Breast epithelium (tissue), 3 donors: ENCODE measurements at regions not wholly inside any gene's neighbourhood (a gene's known extent, or its start where the extent isn't known, plus 50 kb on each side); places are given as distances from the start of the nearest gene placed in this dataset.

Source experiments
- CTCF ChIP-seq, 3 donors: fragments of 450-650 bp; IDR thresholded peaks; one replicate each; pipeline ENCODE4 v1.5.1; 2016 to 2017; ENCODE audit warnings: antibody characterized with exemption in 3 of 3, mild to moderate bottlenecking in 3 of 3, moderate library complexity in 3 of 3
- POLR2A ChIP-seq: fragments of 450-650 bp; IDR thresholded peaks from one replicate; pipeline ENCODE4 v1.6.1; 2016; ENCODE audit warnings: antibody characterized with exemption, mild to moderate bottlenecking, moderate library complexity
- POLR2AphosphoS5 ChIP-seq, 3 donors: sonication (generic); formaldehyde crosslinking; IDR thresholded peaks; one replicate each; pipeline ENCODE4 v1.6.1; 2017; ENCODE audit warnings: antibody characterized with exemption in 3 of 3

GRCh38 chr10:71084818-71085126, 127.6 kb upstream of the UNC5B start:
- no peak for TF ChIP-seq POLR2A
- TF ChIP-seq CTCF (IDR thresholded peaks at IDR 0.05) = no peak
- no peak for TF ChIP-seq POLR2AphosphoS5 (IDR thresholded peaks at IDR 0.05)
